Uterus (tissue), 2 donors: ENCODE measurements at regions not wholly inside any gene's neighbourhood (a gene's known extent, or its start where the extent isn't known, plus 50 kb on each side); places are given as distances from the start of the nearest gene placed in this dataset.

Experiments
- POLR2A ChIP-seq, 2 donors: fragments of 450-650 bp; IDR thresholded peaks; one replicate each; pipeline ENCODE4 v1.6.1; 2016; ENCODE audit warnings: antibody characterized with exemption in 2 of 2, mild to moderate bottlenecking in 1 of 2, moderate library complexity in 1 of 2
- TF ChIP-seq, protein P1 (sequence below), 4 experiments: fragments of 200-600 bp in 2 of 4; fragments of 450-650 bp in 2 of 4; sonication (generic) in 2 of 4; IDR thresholded peaks; one replicate each; pipeline ENCODE4 v1.5.1; 2016 to 2019; ENCODE audit warnings: antibody characterized with exemption in 4 of 4, mild to moderate bottlenecking in 2 of 4, moderate library complexity in 1 of 4

DNA sequence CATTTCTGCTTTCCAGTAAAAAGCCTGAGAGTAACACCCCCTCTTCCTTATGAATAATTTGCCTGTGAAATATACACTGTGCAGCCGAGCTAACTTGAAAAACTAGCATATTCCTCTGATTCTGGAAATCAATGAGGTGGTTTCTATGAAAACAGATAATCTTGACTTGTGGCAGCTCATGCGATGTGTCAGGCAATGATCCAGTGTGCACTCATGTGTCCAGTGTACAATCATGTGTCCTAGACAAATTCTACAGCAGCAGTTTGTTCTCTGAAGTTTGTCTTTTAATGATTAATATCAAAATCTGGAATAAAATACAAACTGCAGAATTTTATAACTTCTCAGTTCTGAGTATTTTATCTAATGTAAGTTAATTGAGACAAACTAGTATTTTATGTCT lies 2213.9 kb upstream of the PCDH20 start:
- TF ChIP-seq, protein P1, sequence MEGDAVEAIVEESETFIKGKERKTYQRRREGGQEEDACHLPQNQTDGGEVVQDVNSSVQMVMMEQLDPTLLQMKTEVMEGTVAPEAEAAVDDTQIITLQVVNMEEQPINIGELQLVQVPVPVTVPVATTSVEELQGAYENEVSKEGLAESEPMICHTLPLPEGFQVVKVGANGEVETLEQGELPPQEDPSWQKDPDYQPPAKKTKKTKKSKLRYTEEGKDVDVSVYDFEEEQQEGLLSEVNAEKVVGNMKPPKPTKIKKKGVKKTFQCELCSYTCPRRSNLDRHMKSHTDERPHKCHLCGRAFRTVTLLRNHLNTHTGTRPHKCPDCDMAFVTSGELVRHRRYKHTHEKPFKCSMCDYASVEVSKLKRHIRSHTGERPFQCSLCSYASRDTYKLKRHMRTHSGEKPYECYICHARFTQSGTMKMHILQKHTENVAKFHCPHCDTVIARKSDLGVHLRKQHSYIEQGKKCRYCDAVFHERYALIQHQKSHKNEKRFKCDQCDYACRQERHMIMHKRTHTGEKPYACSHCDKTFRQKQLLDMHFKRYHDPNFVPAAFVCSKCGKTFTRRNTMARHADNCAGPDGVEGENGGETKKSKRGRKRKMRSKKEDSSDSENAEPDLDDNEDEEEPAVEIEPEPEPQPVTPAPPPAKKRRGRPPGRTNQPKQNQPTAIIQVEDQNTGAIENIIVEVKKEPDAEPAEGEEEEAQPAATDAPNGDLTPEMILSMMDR (IDR thresholded peaks at IDR 0.05), result no peak
- no peak for TF ChIP-seq POLR2A (IDR thresholded peaks at IDR 0.05)
